Inflammatory macrophage treated with lipopolysaccharide for 1 hour (primary cell): ENCODE measurements at regions not wholly inside any gene's neighbourhood (a gene's known extent, or its start where the extent isn't known, plus 50 kb on each side); places are given as distances from the start of the nearest gene placed in this dataset.

ENCODE experiments used
- DNase-seq, 2 donors: peaks; one replicate each; pipeline ENCODE4 v3.0.0-alpha.2; 2020 to 2022

DNA sequence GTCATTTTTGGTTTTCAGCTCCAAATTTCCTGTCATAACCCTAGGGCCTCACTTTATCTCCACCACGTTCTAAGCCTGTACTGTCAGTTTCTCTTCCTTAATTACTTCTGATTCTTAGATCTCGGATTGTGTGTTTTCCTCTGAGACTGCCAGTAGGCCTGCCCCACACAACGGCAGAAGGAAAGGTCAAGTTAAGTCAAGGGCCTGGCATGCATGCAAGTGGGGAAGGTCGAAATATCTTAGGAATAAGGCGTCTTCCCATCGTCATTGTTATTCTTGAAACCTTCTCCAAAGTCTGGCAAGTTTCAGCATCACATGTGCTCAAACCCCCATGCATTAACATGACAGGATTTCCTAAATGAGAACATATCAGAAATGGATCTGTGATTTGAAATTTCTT, 203.5 kb upstream of the TSHZ2 start:
- no peak for DNase-seq

DNA sequence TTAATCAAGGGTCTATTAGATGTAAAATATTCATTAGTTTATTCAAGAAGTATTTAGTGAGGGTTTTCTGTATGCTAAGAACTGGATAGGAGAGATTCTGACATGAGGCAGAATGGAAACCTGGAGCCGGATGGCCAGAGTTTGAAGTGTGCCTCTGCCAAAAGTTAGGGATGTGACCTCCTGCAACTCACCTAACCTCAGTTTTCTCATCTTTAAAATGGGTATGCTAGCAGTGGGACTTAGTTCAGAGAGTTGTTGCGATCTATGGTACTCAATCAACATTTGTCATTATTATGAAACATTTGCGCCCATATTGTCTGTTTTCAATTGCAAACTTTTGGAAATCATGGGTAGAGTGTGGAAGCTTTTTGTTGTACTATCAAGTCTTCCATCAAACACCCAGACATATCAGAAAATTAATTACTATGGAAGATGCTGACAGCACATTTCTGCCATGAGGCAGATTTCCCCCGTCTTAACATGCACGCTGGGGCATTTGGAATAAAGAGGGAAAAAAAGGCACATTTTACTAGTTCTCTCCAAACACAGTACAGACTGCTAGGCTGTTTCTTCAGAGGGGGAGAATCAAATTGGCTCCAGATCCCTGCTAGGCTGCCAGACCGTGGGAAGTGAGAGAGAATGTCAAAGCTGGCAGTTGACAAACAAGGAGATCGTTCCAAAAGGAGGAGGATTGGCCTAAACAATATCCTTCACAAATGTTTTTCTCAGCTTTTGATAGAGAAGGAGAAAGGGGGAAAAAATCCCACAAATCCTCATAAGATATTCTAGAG, 205.3 kb upstream of the TSHZ2 start:
- DNase-seq = no peak

DNA sequence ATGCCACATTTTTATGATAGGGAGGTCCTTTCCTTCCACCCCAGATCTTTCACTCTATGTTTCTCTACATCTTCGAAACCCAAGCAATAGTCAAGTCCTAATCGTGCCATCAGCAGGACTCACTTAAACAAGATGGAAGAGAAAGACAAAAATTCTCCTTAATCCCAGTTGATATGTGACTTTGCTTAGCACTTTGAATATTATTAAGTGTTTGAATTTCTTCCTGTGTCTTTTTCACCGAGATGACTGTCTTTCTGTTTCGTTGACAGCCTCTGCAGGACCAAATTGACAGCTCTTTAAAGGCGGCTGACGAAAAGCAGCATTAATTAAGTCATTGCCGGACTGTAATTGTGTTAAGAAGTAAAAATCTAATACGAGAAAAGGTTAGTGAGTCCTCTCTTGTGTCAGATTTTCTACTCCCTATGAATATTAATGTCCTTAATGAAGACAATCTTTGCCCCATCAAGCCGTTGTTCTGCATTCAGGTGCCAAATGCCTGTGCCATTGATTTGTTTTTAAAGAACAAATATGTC, 208.8 kb upstream of the TSHZ2 start:
- no peak for DNase-seq

DNA sequence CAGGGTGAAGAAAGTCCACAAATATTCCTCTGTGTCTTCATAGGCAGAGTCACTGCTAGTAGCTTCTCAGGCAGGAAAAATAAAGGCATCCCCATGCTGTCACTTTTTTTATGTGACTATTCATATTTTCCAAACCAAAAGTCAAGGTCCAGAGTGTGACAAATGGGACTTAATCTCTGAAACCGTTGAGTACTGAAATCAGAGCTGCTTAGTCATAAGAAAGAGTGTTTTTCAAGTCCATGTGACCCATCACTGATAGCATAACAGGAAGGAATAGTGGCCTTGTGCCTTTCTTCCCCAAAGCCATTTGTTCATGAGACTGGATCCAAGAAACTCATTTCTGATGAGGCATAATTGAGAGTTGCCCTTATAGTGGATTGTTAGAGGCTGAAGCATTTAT, 210.3 kb upstream of the TSHZ2 start:
- no peak for DNase-seq

DNA sequence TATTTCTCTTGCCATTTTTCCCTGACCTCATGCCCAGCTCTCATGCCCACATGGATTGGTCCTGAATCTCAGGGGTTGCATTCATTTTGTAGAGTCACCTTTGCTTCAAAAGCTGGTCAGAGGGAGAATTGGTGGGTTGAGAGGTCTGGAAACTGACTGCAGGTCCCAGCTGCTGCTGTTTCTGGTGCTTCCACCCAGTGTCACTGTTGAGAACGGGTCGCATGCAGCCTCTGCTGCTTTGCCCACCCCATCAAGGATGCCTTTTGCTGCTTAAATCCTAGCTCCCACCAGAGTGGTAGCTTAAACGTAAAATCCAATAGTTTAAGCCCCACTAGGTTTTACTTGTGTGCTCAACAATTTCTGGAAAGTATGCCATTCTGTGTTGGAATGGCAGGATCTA, 211.4 kb upstream of the TSHZ2 start:
- DNase-seq = no peak

DNA sequence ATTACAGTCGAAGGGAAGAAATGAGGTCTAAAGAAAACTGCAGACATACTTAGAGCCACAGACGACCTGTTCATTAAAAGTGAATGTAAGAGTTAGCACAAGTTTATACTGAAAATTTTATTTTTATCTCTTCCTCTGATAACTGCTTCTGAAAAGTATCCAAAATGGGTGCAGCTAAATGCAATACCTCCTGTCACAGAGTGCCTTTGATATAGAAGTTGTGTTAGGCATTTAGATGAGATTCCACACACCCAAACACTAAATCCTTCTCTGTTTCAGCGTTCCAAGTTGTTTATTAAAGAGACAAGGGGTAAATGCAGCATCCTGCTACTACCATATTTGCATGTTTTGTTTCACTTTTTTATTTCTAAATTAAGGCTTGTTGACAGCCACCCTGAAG, 214.7 kb upstream of the TSHZ2 start:
- DNase-seq = no peak

DNA sequence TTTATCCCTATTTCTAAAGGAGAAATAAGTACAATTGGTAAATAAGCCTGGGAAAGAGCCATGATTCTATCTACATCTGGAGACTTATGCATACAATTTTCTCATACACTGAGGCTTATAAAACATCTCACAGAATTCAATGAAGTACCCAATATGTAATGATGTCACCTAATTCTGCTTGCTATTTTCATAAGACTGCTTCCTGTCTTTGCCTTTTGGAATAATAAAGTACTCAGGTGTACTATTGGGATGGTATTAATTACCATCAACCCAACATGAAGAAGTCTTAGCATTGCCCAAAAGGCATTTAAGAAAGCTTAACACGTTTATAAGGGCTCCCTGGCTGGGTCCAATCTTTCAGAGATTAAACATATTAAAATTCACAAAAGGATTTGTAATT, 216.4 kb upstream of the TSHZ2 start:
- DNase-seq = no peak

DNA sequence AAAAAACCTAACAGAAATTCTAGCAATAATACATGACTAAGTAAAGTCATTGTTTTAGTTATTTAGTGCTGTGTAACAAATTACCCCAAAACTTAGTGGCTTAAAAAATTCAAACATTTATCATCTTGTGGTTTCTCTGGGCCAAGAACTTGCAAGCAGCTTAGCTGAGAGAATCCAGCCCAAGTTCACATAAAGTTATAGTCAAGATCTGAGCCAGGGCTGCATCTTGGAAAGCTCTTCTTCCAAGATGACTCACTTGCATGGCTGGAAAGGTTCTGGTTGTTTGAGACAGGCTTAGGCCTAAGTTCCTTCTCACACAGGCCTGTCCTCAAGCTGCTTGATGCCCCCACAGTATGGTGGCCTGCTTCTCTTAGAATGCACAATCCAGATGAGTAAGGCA, 217.8 kb upstream of the TSHZ2 start:
- DNase-seq = no peak

DNA sequence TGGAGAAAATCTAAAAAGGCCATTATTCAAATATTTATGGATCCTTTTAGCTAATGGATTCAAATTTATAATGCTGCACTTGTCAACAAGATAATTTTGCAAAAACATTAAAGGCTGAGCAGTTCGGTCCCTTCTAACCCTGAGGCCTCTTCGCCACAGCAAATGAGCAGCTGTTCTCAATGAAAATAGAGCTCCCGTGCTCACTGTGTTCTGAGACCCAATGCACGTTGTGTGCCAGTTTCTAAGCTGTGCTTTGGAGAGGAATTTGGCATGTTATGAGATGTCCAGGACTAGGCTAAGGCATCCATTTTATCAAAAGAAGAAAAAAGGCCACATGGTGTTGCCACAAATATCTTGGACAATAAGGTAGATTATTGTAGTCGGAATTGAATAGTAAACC, 220.1 kb upstream of the TSHZ2 start:
- DNase-seq = no peak

DNA sequence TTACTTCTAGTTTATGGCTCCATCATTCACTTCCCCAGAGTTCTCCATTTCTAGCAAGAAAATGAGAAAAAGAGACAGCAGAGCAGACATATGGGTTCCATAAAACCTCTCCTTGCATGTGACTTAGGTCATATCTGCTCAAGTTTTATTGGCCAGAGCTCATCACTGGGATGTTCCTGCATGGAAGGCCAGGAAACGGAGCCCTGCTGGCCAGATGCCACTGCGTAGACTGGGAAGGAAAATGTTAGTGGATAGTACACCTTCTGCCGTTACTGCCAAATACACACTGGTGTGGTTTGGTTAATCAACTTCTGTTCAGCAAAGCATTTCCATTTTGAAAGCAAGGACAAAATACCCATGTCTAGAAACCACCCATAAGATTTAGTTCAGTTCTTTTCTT, 220.6 kb upstream of the TSHZ2 start:
- no peak for DNase-seq

DNA sequence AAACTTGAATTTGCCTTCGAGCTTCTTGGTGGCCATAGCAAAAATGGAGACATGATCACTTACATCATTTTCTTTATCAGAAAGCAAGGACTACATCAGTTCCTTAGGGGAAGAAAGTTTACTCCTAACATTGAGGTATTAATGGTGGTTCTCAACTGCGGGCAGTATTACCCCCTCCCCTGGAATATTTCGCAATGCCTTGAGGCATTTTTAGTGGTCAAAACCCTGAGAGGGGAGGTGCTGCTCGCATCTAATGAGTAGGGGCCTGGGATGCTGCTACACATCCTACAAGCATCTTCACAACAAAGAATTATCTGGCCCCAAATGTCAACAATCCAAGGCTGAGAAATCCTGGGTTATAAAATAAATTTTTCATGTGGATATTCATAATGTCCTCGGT, 222.2 kb upstream of the TSHZ2 start:
- no peak for DNase-seq

DNA sequence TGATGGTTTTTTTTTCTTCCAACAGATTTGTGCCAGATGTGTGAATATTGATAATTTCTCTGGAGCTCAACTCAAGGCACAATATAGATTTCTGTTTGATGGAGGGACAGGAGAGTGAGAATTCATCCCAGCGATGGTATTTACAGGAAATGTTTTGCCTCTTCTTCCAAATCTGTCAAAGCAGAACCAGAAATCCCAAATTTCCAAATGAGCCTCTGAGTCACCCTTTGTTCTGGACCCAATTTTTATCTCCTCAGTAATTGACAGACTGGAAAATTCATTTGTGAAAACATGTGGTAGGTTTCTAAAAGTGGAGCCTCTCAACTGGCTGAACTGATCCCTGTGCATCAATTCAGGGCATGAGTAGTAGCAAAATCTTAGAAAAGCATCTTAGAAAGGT, 223.2 kb upstream of the TSHZ2 start:
- no peak for DNase-seq

DNA sequence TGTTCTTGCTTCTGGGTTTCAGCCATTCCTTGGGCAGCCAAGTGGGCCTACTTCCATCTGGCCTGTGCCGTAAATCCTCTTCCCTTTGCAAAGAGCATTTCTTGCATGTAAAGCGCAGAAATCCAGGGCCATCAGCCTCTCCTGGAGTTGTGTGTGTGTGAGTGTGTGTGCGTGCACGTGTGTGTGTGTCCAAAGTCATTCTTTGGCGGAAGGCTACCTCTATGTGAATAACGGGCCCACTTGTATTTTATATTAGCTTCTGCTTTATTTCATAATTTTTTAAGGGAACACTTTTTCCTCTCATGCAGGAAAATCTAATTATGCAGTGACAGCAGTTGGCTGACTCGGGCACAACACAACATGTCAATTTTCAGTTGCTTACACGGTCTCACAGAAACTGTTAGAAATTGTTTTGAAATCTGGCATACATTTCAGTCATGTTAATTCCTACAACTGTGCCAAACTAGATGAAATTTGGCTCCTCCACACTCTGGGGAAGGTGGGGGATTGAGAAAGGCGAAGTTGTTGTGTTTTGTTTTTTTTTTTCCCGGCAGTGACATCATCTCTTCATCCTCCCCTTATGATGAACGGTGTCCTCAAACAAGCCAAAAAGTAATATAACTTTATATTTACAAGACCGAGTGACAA, 223.7 kb upstream of the TSHZ2 start:
- no peak for DNase-seq

DNA sequence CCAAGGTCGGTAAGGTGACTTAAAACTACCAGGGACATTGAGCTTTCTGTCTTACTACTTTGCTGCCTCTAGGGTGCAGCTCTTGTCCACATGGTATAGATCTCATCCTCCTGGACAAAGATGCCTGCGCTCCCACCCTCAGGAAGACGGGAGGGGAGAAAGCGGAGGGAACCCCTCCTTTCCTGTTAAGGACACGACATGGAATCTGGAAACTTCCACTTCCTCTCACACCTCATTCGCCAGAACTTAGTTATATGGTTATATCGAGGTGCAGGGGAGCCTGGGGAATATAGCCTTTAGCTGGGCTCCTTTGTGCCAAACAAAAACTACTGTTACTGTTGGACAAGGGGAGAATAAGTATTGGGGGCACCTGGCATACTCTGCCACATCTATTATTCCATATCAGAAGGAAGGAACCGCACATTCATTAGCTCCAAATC, 224.3 kb upstream of the TSHZ2 start:
- DNase-seq = no peak

DNA sequence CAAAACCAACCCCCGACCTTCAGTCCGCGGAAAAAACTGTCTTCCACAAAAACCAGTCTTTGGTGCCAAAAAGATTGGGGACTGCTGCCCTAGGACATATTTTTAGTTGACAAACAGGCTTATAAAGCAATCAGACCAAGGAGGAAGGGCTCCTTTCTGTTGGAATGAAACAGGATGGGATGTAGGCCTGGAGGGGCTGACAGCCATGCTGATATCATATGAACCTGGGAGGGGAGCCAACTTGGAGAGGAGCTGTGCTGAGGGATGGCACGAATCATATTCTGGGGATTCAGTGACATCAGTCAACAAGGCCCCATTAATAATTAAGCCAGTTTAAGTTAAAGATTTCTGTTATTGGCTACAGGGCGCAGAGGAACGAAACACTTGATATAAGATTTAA, 225.4 kb upstream of the TSHZ2 start:
- no peak for DNase-seq

DNA sequence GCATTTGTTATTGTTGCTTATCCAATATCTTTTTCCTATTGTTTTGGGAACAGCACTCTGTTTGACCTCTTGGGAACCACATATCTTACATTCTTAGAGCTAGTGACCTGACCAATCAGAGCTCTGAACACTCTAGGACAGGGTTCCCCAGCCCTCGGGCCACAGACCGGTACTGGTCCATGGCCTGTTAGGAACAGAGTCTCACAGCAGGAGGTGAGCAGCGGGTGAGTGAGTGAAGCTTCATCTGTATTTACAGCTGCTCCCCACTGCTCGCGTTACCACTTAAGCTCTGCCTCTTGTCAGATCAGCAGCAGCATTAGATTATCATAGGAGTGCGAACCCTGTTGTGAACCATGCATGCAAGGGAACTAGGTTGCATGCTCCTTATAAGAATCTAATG, 226.0 kb upstream of the TSHZ2 start:
- no peak for DNase-seq

DNA sequence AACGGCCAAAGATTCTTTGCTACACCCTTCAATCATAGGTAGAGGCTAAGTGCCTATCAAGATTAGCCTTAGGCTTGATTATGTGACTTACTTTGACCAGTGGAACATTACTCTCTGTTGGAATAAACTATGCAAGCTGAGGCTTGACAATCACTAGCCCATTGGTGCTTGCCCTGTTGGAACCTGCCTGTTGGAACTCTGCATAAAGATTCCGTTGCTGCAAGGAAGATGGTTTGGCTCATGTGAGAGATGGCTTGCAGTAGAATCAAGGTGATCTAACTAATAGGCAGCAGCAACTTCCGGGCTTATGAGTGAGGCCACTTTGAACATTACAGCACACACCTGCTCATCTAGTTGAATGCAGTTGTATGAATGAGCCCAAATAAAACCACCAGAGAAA, 227.7 kb upstream of the TSHZ2 start:
- no peak for DNase-seq

DNA sequence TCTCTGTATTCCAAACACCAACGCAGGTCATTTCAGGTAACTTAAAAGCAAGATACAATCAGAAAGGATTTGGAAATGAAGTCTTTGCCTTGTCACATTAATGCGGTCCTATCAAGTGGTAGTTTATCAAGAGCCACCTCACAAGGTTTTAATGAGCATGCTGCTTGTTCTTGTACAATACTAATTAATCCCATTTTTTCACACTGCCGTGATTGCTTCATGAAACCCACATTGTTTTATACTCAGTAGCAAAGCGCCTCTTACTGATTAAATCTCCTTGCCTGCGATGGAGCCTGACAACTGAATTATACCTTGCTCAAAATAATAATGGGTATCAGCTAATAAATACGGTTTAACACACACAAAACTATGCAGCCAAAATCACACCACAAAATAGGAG, 234.1 kb upstream of the TSHZ2 start:
- no peak for DNase-seq

DNA sequence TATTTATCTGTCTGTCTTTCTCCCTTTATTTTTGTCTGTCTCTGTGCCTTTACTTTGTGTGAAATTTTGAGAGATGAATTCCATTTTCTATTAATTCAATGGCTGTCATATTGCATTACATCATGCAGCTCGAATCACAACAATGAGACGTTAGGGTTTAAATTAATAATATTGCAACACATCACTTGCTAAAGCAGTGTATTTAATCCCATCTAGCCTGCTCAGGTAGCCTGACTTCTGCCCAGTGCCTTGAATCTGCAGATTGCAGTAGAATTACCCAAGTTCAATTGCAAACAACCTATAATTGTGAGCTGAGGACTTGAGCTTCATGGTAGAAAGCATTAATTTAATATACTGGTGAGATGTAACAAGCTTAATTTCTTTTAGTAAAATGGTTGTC, 235.7 kb upstream of the TSHZ2 start:
- DNase-seq = no peak

DNA sequence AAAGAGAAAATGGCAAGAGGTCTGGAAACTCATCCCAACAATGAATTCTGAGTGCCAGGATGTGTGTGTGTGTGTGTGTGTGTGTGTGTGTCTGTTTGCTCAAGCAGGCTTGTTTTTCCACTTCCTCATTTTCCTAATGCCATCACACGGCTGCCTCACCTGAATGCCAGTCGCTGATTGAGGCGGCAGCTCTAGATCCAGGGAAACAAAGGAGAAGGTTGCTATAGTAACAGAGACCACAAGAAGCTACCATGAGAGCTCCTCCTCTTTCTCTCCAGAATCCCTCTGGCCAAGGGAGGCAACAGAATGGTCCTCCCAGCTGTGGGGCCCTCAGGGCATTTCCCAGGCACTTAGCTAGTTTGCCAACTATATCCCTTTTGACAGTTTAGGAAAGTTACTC, 241.1 kb upstream of the TSHZ2 start:
- DNase-seq = no peak

DNA sequence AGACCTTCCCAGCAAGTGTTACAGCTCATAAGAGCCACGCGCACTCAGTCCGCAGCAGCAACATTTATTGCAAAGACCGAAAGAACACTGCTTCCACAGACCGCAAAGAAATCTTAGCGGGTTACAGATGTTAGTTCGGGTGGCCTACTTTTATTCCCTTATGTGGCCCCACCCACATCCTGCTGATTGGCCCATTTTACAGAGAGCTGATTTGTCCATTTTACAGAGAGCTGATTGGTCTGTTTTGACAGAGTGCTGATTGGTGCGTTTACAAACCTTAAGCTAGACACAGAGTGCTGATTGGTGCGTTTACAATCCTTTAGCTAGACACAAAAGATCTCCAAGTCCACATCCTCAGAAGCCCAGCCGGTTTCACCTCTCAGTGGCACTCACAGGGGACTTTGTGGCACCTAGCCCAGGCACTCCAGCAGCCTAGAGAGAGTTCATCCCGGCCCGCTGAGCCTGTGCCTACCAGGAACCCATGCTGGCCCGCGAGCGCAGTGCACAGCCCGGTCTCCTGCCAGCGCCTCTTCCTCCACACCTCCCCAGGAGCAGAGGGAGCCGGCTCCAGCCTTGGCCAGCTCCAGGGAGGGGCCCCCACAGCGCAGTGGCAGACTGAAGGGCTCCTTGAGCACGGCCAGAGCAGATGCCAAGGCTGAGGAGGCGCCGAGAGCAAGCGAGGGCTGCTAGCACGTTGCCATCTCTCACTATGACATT, 244.3 kb upstream of the TSHZ2 start:
- DNase-seq = no peak

DNA sequence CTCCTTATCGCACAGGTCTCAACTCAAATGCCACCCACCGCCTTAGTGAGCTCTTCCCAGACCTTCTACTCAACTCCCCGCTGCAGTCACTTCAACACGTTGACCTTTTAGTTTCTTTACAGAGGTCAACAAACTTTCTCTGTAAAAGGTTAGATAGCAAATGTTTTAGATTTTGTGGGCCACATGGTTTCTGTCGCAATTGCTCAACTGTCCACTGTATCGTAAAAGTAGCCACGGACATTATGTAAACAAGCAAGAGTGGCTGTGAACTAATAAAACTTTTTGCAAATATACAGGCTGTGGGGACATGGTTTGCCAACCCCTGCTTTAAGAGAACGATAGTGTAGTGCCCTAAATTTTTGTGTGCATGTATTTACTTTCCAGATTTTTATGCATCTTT, 247.6 kb upstream of the TSHZ2 start:
- no peak for DNase-seq

DNA sequence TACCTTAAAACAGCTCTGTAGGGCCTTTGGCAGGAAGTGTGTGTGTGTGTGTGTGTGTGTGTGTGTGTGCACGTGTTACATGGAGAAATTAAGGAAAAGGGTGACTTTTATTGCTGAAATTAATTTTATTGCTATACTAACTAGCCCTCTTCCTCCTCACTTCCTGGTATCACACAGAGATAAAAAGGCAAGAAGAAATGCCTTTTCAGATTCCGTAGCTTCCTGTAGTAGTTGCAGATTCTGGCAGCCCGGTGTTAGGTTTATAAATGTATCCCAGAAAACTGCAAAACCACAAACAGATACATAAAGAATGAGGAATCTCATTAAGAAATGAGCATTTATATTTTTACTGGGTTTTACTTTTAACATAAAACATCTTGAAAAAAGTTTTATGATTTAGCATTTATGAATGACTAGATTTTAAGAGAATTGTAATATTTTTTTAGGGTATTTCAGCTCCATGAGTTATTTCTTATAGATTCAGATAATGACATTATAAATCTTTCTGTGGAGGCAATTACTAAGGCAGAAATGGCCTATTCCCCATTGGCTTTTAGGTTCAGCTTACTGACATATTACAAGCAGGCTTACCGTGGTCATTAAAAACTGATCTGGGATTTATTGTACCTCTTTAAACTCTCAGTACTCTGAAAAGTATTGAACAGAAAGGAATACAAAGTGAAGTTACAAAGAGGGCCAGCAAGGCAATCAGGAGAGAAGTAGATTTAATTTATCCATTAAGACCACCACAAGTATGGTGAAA, 249.1 kb upstream of the TSHZ2 start:
- no peak for DNase-seq
